GM18868 (cell line): ENCODE measurements at regions not wholly inside any gene's neighbourhood (a gene's known extent, or its start where the extent isn't known, plus 50 kb on each side); places are given as distances from the start of the nearest gene placed in this dataset.

Source experiments
- ATAC-seq: cut with Tn5 transposase; IDR thresholded peaks from one replicate; pipeline ENCODE4 v1.9.1; 2021; ENCODE audit warnings: mild to moderate bottlenecking, moderate library complexity; ENCODE audit not compliant: unreplicated experiment

DNA sequence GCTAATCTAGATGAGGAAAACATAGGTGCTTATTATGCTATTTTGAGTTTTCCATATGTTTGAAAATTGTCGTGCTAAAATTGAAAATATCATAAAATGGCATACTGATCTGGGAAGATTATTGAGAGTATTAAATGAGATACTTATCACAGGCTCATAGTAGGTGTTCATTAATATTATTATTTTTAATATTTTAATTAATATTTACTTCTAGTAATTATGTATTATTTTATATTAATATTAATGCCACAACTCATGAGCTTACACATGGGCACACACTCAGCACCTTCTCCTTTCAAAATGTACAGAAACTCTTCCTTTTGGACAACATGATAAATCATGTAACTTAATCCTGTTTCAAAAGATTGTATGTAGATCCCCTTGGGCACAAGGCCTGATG is 223.6 kb downstream of the RAB28 start:
- no peak for ATAC-seq

DNA sequence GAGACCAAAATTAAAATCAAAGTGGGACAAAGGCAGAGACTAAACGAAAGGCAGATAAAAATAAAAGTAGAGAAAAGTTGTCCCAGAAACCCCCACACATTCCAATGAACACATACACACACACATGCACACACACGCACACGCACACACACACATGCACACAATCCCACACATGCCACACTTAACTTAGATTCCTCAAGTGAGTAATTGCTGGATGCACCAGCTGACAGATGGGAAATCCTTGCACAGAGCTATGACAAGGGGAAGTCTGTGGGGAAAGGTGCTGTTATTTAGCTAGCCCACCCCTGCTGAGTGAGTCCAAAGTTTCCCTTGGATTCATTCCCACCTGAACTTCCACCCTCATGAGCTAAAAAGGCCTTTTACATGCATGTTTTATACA is 233.9 kb downstream of the RAB28 start:
- ATAC-seq: no peak

DNA sequence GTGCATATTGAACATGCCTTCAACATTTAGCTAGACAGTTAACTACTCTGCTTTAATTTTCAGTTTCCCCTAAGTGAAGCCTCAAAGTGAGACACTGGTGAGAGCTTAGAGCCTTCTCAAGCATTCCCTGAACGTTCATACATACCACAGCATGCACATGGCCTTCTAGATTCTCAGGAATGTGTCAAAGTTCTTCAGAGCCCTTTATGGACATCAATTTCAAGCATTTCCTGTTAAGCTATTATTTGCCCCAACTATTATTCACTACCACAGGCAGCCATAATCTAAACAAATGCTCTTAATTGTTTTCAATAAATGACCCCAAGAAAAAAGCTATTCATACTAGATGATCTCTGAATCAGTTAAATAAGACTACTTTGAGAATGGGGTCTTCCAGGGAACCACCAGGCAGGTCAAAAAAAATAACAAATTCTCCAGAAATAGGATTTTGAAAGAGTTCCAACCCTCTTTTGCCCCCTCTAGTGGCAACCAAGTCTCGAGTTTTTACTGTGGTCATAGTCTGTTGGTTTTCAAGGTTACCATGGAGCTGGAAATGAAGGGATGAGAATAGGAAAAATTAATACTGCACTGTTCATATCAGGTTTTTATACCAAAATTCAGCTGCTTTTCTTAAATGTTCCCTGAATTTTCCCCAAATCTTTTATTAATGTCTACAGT is 235.4 kb downstream of the RAB28 start:
- ATAC-seq: no peak

DNA sequence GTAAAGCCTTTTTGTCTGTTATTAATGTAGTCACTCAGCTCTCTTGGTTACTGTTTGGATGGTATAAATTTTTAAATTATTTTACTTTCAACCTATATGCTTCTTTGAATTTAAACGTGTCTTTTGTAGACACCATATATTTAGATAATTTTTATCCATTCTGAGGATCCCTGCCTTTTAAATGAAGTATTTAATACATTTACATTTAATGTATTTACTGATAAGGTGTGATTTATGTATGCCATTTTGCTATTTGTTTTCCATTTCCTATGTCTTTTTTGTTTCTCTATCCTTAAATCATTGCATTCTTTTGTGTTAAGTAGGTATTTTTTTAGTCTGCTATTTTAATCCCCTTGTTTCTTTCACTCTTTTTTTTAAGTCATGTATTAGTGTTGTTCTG is 238.0 kb downstream of the RAB28 start:
- no peak for ATAC-seq

DNA sequence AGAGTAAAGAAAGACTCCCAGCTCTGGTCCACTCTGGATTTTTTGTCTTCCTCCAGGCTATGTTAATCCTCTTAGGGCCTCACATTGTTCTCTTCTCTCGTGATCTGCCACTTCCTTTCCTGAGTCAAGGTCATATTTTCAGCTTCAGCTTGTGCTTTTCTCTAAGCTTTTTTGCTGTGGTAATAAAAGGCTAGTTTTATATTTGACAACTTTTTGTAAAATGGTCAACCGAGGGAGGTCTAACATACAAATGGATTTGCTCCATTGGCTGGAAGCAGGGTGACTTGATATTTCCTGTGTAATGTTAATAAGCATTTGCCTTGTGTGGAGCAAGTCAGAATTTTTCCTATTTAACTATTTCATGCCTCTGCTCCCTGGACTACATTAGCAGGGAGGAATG is 239.7 kb downstream of the RAB28 start:
- no peak for ATAC-seq

DNA sequence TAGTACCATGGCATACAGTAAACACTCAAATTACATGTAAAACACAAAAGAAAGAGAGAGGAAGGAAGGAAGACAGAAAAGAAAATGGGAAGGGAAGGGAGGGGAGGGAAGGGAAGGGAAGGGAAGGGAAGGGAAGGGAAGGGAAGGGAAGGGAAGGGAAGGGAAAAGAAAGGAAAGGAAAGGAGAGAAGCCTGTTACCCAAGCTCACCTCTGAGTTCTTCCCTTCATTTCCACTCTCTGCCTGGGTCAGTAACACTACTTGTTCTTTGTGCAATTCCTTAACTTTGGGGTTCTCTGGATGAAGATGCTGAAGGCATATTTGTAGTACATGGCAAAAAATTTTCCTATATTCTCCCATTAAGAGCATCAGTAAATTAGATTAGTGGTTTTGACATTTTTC is 241.0 kb downstream of the RAB28 start:
- ATAC-seq: no peak

DNA sequence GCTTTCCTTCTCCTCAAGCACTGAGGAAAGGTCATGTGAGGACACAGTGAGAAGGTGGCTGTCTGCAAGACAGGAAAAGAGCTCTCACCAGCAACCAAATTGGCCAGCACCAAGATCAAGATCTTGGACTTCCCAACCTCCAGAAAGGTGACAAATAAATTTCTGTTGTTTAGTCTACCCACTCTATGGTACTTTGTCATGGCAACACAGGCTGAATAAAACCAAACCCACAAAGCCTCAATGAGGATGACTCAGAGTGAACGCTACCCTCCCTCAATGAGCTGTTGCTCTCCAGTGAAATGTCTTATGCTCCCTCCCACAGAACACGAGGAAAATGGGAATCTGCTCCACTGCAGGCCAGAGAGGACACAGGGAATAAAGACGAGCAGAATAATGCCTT is 244.1 kb downstream of the RAB28 start:
- ATAC-seq: no peak

DNA sequence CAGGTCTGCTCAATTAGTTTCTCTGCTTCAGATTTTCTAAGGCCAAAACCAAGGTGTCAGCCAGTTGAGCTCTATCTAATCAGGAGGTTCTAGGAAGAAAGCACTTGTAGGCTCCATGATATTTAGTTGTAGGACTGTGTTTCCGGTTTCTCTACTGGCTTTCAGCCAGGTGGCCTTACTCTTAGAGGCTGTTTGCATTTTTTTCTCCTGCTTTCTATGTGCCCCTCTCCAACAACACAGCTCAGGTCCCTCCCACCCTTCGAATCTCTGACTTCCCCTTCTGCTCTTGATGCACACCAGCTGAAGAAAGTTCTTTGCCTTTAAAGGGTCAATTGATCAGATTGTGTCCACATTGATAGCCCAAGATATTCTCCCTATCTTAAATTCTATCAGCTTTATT is 245.2 kb downstream of the RAB28 start:
- no peak for ATAC-seq

DNA sequence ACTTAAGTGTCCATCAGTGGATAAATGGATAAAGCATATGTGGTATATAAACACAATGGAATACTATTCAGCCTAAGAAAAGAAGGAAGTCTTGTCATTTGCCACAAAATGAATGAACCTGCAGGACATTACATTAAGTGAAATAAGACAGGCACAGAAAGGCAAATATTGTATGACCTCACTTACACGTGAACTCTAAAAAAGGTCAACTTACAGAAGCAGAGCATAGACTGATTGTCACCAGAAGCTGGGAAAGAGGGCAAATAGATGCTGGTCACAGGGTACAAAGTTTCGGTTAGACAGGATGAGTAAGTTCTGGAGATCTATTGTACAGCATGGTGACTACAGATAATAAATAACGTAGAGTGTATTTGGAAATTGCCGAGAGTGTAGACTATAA is 247.7 kb downstream of the RAB28 start:
- ATAC-seq: no peak

DNA sequence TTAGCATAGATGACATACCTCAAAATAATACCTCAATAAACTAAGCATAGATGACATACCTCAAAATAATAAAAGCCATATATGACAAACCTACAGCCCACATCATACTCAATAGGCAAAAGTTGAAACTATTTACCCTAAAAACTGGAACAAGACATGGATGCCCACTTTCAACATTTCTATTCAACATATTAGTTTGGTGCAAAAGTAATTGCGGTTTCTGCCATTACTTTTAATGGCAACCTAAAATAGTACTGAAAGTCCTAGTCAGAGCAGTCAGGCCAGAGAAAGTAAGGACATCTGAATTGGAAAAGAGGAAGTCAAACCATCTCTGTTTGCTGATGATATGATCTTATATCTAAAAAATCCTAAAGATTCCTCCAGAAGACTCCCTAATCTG is 250.4 kb downstream of the RAB28 start:
- no peak for ATAC-seq

DNA sequence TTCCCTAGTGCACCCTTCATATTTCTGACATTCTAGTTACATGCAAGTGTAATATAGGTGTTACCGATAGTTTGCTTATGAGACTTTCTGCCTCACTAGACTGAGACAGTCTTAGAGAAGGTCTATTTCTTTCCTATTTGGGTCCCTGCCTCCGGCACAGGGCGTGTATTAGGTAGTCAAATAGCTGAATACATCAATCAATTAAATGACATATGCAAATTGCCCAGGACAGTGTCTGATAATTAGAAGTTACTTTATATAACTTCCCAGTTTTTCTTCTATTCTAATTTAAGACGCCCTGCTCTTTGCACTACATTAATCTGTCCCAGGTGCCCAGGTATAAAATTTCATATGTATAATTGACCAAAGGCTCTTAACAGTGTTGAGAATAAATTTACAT is 264.2 kb downstream of the RAB28 start:
- no peak for ATAC-seq

DNA sequence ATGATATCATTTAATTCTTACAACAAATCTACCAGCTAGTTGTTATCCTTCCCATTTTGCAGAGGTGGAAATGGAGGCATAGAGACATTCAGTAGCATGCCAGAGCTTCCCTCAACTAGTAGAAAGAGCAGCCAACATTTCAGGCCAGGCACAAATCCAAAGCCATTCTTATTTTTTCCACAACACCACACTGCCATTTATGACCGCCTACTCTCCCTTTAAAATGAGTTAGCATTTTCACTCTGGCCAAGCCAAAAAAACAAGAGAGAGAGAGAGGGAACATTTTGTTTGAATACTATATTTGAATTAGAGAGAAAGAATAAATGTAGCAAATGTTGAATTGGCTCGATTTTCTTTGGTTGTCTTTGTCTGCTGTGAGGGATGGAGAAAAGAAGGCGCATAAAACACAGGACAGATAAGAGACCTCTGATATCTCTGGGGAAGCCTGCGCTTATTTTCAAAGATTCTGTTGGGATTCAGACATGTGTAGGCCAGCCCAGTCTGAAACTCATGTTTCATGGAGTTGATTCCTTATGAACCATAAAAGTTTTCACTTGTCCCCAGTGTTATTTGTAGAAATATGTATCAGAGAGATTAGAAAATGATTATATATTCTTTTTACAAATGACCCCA is 265.7 kb downstream of the RAB28 start:
- ATAC-seq: no peak

DNA sequence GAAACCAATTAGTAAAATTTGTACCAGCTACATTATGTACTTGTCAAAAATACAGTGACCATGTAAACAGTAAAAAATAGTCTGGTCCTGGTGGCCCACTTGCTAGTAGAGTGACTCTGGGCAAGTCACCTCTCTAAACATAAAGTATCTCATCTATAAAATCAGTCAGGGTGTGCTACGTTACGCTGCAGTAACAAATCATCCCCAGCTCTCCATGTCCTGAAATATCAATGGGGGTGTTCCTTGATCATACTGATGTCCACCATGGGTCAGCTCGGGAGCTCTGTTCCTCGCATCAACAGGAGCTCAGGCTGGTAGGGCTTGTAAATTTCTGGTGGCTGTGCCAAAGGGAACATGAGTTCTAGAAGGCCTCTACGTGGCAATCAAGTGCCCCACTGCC is 268.6 kb downstream of the RAB28 start:
- ATAC-seq: no peak

DNA sequence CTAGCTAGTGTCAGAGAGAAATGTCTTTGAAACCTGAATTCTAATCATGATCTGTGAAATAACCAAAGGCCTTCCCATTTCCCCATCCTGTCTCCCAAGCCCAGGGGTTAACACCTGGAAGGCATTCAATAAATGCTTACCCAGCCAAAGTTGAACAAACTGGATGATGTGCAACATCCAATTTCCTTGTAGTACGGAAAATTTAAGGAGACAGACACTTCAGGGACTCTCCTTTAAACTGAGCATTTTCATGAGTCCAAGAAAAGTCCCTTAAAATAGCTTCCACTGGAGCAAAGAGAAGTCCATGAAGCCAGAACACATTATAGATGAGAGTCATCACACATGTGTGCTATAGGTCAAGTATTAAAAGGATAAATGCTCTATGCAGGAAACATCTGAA is 271.2 kb downstream of the RAB28 start:
- no peak for ATAC-seq

DNA sequence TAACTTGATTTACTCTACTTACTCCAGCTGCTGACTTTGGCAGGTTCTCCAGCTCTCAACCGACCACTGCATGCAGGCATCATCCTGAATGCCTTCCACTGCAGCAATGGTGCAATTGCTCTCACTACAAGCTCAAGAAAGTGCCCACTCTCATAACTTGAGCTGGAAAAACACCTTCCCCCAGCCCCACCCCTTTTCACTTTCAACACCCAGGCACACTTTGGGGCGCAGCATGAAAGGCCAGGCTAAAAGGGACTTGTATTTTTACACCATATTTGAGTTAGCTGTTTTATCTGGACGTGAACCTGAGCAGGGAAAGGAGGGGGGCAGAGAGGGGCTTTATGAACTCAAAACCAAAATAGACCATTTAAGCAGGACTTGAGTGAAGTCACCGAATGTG is 274.5 kb downstream of the RAB28 start:
- ATAC-seq: no peak

DNA sequence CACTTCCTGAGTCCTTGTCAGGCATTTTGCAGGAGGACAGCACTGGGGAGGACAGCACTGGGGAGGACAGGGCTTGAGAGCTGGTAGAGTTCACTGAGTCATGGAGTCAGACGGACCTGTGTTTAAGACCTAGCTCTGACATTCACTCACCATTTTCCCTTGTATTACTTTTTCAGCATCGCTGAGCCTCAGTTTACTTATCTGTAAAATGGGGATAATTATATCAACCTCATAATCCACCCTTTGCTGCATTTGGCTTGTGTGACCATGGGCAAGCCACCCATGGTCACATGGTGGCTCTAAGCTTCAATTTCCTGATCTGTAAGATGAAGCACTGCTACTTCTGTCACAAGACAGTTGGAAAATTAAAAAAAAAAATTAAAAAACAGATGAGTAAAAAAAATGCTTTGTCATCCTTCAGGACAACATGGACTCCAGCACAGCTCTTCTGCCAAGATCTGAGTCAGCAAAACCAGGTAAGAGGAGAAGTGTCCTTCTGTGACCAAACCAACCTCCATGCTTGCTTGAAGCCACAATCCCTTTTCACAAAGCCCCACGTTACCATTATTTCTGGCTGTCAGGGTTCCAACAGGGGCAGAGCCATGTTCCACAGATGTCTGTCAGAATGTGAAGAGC is 275.5 kb downstream of the RAB28 start:
- ATAC-seq: no peak

DNA sequence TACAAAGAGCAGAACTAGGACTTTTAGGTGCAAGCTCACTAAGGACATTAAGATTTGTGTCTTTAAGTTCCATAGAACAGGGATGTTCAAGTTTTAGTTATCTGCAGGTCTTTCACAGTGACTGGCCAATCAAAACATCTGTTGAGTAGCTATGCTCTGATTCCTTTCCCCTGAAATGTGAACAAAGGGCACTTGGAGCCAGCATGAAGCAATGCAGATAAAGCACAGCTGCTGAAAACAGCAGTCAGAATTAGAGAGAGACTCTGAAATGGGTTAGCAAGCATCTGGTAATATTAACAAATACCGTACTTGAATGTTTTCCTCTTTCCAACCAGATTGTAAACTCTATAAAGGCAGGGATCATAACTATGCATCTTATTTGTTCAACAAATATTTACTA is 276.9 kb downstream of the RAB28 start:
- ATAC-seq: no peak

DNA sequence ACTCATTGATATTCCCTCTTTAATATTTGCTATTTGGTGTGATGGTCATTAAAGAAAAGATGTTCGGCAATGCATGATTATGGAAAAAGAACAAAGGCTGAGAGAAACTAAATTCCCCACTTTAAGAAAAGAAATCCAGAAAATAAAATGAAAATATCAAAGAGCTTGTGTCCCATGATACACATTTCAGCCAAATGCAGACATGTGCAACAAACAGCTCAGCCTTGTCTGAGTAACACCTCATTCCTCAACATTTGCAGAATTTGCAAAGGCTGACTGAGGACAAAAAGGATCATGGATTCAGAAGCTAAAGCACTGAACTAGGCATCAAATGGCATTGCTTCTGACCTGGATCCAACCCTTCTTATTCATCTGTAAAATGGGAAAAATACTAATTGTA is 281.0 kb downstream of the RAB28 start:
- ATAC-seq: no peak

DNA sequence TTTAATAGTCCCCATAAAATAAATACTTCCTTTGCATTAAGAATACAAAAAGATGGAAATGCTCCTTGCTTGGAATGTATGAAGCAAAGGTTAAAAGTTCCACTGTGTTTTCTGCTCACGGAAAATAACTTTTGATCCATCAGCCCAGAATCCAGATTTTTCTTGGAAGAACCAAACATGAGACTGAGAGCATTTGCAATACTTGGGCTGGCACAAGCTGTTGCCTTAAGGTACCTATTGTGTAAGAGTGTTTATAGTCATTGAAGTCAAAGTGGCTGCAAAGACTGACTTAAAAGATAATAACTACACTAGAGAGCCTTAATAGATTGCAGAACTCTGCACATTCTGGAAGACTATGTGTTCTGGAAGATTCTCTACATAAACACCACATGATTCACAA is 281.4 kb downstream of the RAB28 start:
- no peak for ATAC-seq

DNA sequence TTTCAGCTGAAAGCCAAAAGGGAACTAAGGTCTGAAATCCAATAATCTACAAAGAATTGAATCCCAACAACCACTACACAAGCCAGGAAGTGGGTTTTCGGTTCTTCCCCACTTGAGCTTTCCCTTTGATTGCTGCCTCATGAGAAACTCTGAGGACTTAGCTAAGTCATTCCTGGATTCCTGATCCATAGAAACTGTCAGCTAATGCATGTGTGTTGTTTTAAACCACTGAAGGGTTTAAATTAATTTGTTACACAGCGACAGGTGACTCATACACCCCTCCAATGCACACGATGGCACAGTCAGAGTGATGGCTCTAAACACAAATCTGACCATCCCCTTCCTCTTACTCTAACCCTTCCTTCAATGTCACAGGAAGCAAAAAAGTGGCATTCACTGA is 282.9 kb downstream of the RAB28 start:
- ATAC-seq: no peak

DNA sequence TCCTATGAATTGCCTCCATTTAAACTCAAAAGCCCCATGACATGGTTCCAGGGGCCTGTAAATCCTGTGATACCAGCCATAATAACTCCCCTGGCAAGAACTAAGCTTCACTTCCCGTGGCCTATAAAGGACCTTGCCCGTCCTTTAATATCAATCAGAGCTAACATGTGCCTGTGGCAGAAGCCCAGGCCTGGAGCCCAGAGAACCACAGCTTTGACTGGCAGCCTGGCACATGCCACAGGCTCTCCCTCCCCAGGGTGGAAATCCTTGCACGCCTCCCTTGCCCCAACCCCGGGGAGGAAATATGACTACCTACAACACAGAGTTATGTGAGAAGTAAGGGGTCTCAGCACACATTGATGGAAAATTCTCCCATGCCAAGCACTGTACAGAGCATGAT is 287.4 kb downstream of the RAB28 start:
- no peak for ATAC-seq

DNA sequence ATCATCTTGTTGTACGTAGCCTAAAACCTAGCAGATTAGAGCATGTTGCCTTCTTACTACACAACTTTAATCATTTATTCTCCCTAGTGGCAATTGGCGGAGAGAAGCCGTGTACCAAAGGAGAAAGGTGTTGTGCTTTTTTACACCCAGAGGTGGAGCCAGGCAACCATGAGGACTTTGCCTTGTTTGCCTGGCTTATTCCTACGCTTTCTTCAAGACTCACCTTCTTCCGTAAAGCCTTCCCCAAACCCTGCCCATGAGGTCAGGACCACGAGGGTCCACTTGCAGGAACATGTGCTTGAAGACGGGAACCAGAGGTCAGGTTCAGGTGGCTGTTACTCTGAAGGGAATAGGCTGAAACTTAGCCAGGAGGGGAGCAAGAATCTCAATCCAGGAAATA is 290.5 kb downstream of the RAB28 start:
- ATAC-seq: no peak
